Mammary epithelial cell (primary cell): ENCODE measurements at regions not wholly inside any gene's neighbourhood (a gene's known extent, or its start where the extent isn't known, plus 50 kb on each side); places are given as distances from the start of the nearest gene placed in this dataset.

ENCODE experiments used
- CTCF ChIP-seq, 2 donors: IDR thresholded peaks in 1 of 2; conservative IDR thresholded peaks in 1 of 2; 2 replicates each; pipeline ENCODE4 v1.5.1; 2011 to 2012; ENCODE audit warnings: inconsistent platforms in 2 of 2, low read length in 2 of 2, mild to moderate bottlenecking in 2 of 2, control low read depth in 1 of 2, low read depth in 1 of 2; ENCODE audit not compliant: insufficient read depth in 1 of 2; ENCODE audit errors: extremely low read depth in 1 of 2
- EZH2 ChIP-seq: IDR thresholded peaks from 2 replicates; pipeline ENCODE4 v1.6.1; 2012; ENCODE audit warnings: low read length, inconsistent platforms, borderline replicate concordance

GRCh38 chr5:111010783-111011182 lies 60.7 kb upstream of the TSLP start:
- TF ChIP-seq CTCF (conservative IDR thresholded peaks at IDR 0.05 in 1 of 2, IDR thresholded peaks at IDR 0.05 in 1 of 2; ENCODE audit: extremely low read depth in 1 of 2, insufficient read depth in 1 of 2, low read depth in 1 of 2, low read length in 2 of 2): no peak
- TF ChIP-seq EZH2: no peak
